SIG-M5 treated with dmso at 0.1 percent for 504 hours (cell line): ENCODE measurements at regions not wholly inside any gene's neighbourhood (a gene's known extent, or its start where the extent isn't known, plus 50 kb on each side); places are given as distances from the start of the nearest gene placed in this dataset.

Experiments
- DNase-seq: peaks from one replicate; lab custom pipeline; 2025; ENCODE audit not compliant: unreplicated experiment; lab: John Stamatoyannopoulos, UW

- no peak for DNase-seq
Measured at GRCh38 chr12:65761301-65761700, 63.0 kb upstream of the HMGA2 start.

- no peak for DNase-seq
Measured at GRCh38 chr12:65764325-65764724, 60.0 kb upstream of the HMGA2 start.

- no peak for DNase-seq
Measured at GRCh38 chr12:65765436-65765813, 58.9 kb upstream of the HMGA2 start.

DNA sequence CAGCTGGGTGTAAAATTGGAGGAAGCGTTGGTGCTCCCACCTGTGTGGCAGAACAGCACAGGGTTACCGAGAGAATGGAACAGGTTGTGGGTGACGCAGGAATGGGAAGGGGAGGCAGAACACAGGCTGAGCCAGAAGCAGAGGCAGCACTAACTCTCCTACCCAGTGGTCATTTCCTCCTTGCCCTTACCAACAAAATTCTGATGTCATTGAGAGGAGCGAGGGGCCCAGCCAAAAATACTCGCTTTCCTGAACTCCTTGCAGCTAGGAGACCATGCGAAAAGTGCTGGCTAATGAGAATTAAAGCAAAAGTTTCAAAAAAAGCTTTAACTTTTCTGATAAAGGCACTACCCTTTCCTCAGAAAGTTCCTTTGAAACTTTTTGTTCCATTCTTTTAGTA is 54.4 kb upstream of the HMGA2 start:
- DNase-seq = no peak
